AG04449 (cell line): ENCODE measurements at regions not wholly inside any gene's neighbourhood (a gene's known extent, or its start where the extent isn't known, plus 50 kb on each side); places are given as distances from the start of the nearest gene placed in this dataset.

Experiments
- CTCF ChIA-PET: fragments of 350-600 bp; formaldehyde crosslinking; extraction: SDS; loops from one replicate; lab custom pipeline; 2021; ENCODE audit warnings: antibody characterized with exemption; lab: Yijun Ruan, JAX
- POLR2A ChIA-PET: fragments of 400-600, 350-600 bp; formaldehyde crosslinking; extraction: SDS; loops from one replicate; lab custom pipeline; 2020; ENCODE audit warnings: antibody characterized with exemption, inconsistent platforms; lab: Yijun Ruan, JAX
- DNase-seq: peaks from one replicate; pipeline ENCODE4 v3.0.0-alpha.2; 2010; ENCODE audit warnings: low read depth, low spot score
- H3K4me3 ChIP-seq: 2 replicates; pipeline ENCODE4 v1.5.1; 2011; ENCODE audit warnings: low read depth, mild to moderate bottlenecking, control low read depth, low read length
- CTCF ChIP-seq: IDR thresholded peaks from one replicate; pipeline ENCODE4 v1.5.1; 2011; ENCODE audit warnings: mild to moderate bottlenecking, moderate library complexity, low read length, control low read depth, inconsistent platforms; ENCODE audit not compliant: insufficient read depth; ENCODE audit errors: missing control alignments

DNA sequence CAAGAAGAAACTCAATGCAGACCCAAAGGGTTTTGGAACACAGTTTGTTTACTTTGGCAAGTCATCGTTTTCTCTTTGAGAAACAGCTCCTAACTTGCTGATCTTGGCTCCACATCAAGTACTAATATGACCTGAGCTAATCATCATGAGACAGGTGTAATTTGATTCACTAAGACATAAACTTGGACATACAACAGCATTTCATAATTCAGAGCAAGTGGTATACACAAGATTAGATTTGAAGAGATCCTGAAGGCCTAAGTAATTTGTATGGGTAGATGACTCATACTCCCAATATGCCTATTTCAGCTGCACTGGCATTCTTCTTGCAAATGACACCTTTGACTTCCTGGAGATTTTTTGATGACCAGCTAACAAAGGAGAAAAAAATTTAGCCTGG lies 1521.7 kb downstream of the RPA4 start:
- no peak for TF ChIP-seq CTCF
- H3K4me3 ChIP-seq: no peak overlapping the region
- CTCF ChIA-PET: no interaction called here
- POLR2A ChIA-PET: no interaction called here
- no peak for DNase-seq

DNA sequence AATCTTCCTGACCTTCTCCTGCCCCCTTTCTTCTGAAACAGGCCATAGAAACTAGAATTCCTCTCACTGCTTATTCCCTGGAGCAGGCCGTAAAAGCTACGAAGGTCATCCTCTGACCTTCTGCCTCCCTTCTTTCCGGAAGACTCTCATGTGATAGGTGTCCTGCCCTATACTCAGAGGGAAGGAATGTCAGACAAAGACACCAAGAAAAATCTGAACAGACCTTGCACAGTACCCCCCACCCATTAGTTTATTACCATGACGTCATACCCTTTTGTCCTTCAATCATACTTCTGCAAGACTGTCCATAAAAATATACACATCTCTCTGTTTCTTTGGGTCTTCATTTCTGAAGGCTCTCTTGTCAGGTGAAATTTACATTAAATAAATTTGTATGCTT lies 1523.9 kb downstream of the RPA4 start:
- TF ChIP-seq CTCF: no peak
- no peak for DNase-seq
- no peak overlapping the region for H3K4me3 ChIP-seq
- CTCF ChIA-PET: no interaction called here
- POLR2A ChIA-PET: no interaction called here

- DNase-seq: no peak
- CTCF ChIA-PET: no interaction called here
- POLR2A ChIA-PET: no interaction called here
- no peak overlapping the region for H3K4me3 ChIP-seq
- TF ChIP-seq CTCF: no peak
Measured at GRCh38 chrX:98409867-98410266, 1526.2 kb downstream of the RPA4 start.

DNA sequence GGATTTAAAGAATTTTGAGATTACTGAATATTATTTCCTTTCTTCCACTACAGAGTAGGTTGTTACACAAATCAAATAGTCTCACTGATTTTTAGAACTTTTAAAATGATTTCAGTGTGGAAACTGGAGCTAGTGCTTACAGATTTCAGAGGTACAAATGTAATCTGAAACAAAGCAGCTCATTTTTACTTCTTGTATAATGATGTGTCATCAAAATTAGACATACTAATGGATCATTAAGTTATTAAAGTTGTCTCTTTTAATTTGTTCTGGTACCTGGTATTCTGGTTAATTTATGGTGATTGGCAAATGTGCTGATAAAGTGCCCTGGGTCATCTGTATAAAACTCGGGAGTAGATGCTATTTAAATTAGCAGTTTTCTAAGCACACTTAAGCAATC lies 1528.3 kb downstream of the RPA4 start:
- no peak overlapping the region for H3K4me3 ChIP-seq
- ChIA-PET POLR2A (no interaction called here), CTCF (no interaction called here)
- TF ChIP-seq CTCF: no peak
- no peak for DNase-seq

- no peak for DNase-seq
- ChIA-PET POLR2A (no interaction called here), CTCF (no interaction called here)
- no peak for TF ChIP-seq CTCF
- no peak overlapping the region for H3K4me3 ChIP-seq
Measured at GRCh38 chrX:98422536-98422935, 1538.8 kb downstream of the RPA4 start.

DNA sequence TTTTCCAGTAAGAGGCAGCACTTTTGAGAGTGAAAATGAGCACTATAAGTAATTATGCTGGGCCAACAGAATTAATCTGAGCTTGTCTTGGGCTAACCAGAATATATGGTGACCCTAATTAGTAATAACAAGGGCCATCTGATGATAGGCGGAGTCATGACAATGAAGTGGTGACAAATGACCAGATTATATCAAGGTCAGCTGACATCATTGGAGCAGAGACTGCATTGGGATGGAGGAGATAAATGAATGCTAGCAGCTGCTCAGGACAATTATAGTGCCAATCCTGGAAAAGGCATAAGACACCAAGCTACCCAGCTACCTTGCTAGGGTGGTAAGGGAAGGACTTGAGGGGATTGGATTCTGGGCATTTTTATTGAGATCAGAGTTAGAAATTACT lies 1548.7 kb downstream of the RPA4 start:
- ChIA-PET CTCF (no interaction called here), POLR2A (no interaction called here)
- no peak for TF ChIP-seq CTCF
- DNase-seq: no peak
- no peak overlapping the region for H3K4me3 ChIP-seq
